Pancreas (tissue), 10 donors: ENCODE measurements at regions not wholly inside any gene's neighbourhood (a gene's known extent, or its start where the extent isn't known, plus 50 kb on each side); places are given as distances from the start of the nearest gene placed in this dataset.

Source experiments
- ATAC-seq, 4 donors: fragments of 200-7000 bp; cut with Tn5 transposase; one replicate each; pipeline versions ENCODE4 v1.8.0 to v1.9.1; 2020; ENCODE audit warnings: mild to moderate bottlenecking in 4 of 4, moderate library complexity in 4 of 4
- DNase-seq, 6 donors: peaks; one replicate each; pipeline ENCODE4 v3.0.0-alpha.2; 2020
- FAIRE-seq: peaks from 2 replicates; lab custom pipeline; 2012; peaks lifted over from hg19 to GRCh38; lab: Jason Lieb, UNC
- H3K27ac ChIP-seq, 4 donors: fragments of 200-600 bp; sonication (generic); 1 replicate in 3 of 4; 2 replicates in 1 of 4; pipeline versions ENCODE4 v1.5.0 to v1.8.0; 2020
- H3K27me3 ChIP-seq, 4 donors: fragments of 200-600 bp; one replicate each; pipeline ENCODE4 v1.8.0; 2021
- H3K36me3 ChIP-seq, 3 donors: fragments of 200-600 bp; sonication (generic) in 1 of 3; one replicate each; pipeline versions ENCODE4 v1.5.0 to v1.8.0; 2020 to 2021
- H3K4me1 ChIP-seq, 3 donors: fragments of 200-600 bp; one replicate each; pipeline ENCODE4 v1.8.0; 2021
- H3K4me3 ChIP-seq, 4 donors: fragments of 200-600 bp; sonication (generic) in 2 of 4; one replicate each; pipeline versions ENCODE4 v1.5.0 to v1.8.0; 2020 to 2021
- H3K9me3 ChIP-seq, 4 donors: fragments of 200-600 bp; one replicate each; pipeline ENCODE4 v1.8.0; 2021
- WGBS, 2 donors: extraction: QIAGEN DNeasy Blood & Tissue Kit; methylation state at CpG; one replicate each; pipeline ENCODE4 v1.1.7; 2013; 5-methylcytosine and 5-hydroxymethylcytosine counted together
- intact Hi-C, 3 donors: fragments of 100-400 bp; cut with DNase I; formaldehyde crosslinking; loops; one replicate each; pipeline versions ENCODE4 v1.11.1 to v1.14.2; 2022
- TF ChIP-seq, protein P1 (sequence below), 4 donors: fragments of 200-600 bp; sonication (generic) in 3 of 4; IDR thresholded peaks; one replicate each; pipeline versions ENCODE4 v1.5.0 to v1.8.0; 2021; ENCODE audit warnings: antibody characterized with exemption in 4 of 4
- donor health status: healthy with polysubstance abuse.
- donor health status: DM: no; HTN: no; CAD: no; lungs with moderate emphysema.
- donor health status: DM: no; HTN: no; CAD: no.
- donor health status: control.
- donor health status: control.
- donor health status: Bipolar disorder and iron deficiency.
- donor health status: DM: yes; HTN: yes; CAD: no.
- donor health status: DM: no; HTN: no; CAD: no.
- donor health status: DM: no; HTN: no; CAD: no.
- donor health status: DM: yes; HTN: yes; CAD: no.

DNA sequence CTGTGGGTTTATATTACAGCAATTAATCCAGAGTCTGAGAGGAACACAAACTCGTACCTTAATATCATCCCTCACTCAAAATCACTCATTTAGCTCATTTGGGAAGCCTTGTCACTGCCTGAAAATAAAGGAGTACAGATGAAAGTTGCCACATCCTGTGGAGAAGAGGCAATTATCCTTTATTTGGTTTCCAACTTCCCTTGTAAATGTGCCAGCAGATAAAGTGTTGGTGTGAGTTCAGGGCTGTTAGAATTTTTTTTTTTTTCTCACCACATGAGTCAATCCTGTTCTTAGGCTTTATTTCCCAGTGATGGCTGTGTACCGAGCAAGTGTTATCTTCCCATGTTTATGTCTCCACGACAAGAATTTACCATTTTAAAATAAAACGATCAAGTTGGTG, 99.0 kb upstream of the SMIM30 start:
- H3K36me3 ChIP-seq: no peaks in the 10 kb centered on the region
- TF ChIP-seq, protein P1, sequence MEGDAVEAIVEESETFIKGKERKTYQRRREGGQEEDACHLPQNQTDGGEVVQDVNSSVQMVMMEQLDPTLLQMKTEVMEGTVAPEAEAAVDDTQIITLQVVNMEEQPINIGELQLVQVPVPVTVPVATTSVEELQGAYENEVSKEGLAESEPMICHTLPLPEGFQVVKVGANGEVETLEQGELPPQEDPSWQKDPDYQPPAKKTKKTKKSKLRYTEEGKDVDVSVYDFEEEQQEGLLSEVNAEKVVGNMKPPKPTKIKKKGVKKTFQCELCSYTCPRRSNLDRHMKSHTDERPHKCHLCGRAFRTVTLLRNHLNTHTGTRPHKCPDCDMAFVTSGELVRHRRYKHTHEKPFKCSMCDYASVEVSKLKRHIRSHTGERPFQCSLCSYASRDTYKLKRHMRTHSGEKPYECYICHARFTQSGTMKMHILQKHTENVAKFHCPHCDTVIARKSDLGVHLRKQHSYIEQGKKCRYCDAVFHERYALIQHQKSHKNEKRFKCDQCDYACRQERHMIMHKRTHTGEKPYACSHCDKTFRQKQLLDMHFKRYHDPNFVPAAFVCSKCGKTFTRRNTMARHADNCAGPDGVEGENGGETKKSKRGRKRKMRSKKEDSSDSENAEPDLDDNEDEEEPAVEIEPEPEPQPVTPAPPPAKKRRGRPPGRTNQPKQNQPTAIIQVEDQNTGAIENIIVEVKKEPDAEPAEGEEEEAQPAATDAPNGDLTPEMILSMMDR (IDR thresholded peaks at IDR 0.05): no peak
- DNase-seq (no peak), FAIRE-seq (no peak), ATAC-seq (no peak)
- peaks cover 0 to 4% (median 0%) of the 10 kb centered on the region in 3 donors for H3K4me1 ChIP-seq
- H3K9me3 ChIP-seq: no peaks in the 10 kb centered on the region
- no peak overlapping the region for H3K27ac ChIP-seq
- no peaks in the 10 kb centered on the region for H3K27me3 ChIP-seq
- intact Hi-C loops: no loop called here
- WGBS, 2 donors: 28 to 29% methylated on average over 4 of the region's 4 CpGs
- no peak overlapping the region for H3K4me3 ChIP-seq

DNA sequence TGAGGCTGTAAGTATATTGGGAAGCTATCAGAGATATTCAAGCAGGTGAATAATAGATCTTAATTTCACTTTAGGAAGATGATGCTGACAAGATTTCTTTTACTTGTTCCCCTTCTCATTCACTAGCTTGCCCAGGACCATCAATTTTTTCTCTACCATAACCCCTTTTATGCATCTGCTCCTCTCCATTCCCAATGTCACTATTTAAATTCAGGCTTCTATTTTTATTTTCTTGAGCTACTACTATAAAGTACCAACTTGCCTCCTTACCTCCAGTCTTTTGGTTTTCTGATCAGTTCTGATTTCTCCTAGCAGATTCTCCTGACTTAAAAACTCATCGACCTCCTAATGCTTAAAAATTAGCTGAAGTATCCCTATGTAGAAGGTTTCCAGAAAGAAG, 97.7 kb upstream of the SMIM30 start:
- intact Hi-C loops: no loop called here
- no peak for FAIRE-seq
- Histone ChIP-seq H3K4me3 (no peak overlapping the region), H3K27me3 (no peaks in the 10 kb centered on the region), H3K36me3 (no peaks in the 10 kb centered on the region), H3K27ac (no peak overlapping the region), H3K4me1 (no peaks in the 10 kb centered on the region), H3K9me3 (no peaks in the 10 kb centered on the region)
- no peak for ATAC-seq
- WGBS, 2 donors: 55 to 85% methylated on average over 1 of the region's 1 CpG
- no peak for DNase-seq
- TF ChIP-seq, protein P1 (IDR thresholded peaks at IDR 0.05): no peak

DNA sequence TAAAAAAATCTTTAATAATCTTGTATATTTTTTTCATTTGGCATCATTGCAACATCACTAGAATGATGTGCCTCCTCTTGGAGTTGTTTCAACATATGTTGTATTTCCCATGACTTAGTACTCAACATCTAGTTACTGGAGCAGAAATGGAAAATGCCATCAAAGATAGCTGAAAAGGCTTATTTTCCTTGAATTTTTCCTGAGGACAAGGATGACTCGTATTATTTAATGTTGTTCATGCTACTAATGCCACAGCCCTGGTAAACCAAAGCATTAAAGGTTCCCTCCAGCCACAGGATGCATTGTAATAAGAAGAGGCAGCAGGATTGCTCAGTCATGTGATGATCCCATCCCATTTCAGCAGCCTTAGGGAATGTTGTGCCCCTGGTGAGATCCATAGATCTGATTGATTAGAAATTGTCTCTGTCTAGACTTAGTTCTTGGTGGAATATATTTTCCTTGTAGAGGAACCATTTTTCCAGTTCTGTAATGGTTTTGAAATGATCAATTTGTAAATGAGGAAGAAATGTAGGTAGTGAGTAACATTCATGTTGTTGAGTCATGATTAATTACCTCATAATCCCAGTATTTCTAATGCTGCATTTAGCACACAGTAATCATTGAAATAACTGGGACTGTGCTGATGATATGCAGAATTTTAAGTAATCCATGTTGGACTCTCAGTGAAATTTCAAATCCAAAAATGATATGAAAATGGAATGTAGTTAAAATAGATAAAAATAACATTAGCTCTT, 91.3 kb upstream of the SMIM30 start:
- Histone ChIP-seq H3K36me3 (no peaks in the 10 kb centered on the region), H3K4me1 (no peaks in the 10 kb centered on the region), H3K9me3 (no peaks in the 10 kb centered on the region), H3K27ac (no peak overlapping the region), H3K27me3 (no peaks in the 10 kb centered on the region), H3K4me3 (no peak overlapping the region)
- FAIRE-seq: no peak
- TF ChIP-seq, protein P1 (IDR thresholded peaks at IDR 0.05): no peak
- DNase-seq: no peak
- no peak for ATAC-seq
- intact Hi-C loops: no loop called here
- WGBS, 2 donors: 59 to 61% methylated on average over 1 of the region's 1 CpG

DNA sequence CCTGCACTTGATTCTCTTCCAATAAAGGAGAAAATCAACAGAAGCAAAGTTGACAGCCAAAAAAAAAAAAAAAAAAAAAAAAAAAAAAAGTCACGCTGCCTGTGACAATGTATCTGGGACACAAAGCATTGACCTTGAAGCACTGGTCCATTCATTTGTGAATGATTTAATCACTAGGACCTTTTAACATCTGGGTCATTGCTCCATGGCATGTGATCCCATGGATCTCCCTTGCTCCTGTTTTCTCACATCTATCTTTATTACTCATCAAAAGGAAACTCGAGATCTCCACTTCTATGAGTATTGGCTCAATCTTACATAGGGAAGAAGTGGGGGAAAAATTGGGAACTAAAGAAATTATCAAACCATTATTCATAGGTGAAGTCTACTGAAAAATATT, 89.6 kb upstream of the SMIM30 start:
- H3K9me3 ChIP-seq: no peaks in the 10 kb centered on the region
- no peak overlapping the region for H3K4me3 ChIP-seq
- intact Hi-C loops: no loop called here
- TF ChIP-seq, protein P1 (IDR thresholded peaks at IDR 0.05): no peak
- 24 to 28% methylated on average over 2 of the region's 2 CpGs for whole genome bisulfite sequencing, 2 donors
- H3K27me3 ChIP-seq: no peaks in the 10 kb centered on the region
- FAIRE-seq: no peak
- H3K36me3 ChIP-seq: no peaks in the 10 kb centered on the region
- DNase-seq: no peak
- no peaks in the 10 kb centered on the region for H3K4me1 ChIP-seq
- no peak overlapping the region for H3K27ac ChIP-seq
- ATAC-seq: no peak

DNA sequence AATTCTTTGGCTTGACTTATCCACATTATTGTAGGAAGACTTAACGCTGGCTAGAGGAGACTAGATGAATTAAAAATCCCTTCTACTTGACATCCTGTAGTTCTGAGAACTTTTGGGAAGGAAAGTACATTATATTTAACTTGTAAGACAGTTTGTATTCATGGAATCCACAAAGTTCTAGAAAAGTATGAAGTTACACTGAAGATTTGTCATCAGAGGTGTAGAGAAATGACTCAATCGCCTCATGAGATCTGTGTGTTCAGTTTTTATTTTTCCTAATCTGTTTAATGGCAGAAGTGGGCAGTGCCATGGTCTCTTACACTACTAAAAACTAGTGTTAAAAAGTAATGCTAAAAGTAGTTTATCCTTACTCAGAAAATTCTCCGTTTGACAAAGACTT, 89.1 kb upstream of the SMIM30 start:
- H3K4me1 ChIP-seq: no peaks in the 10 kb centered on the region
- H3K9me3 ChIP-seq: no peaks in the 10 kb centered on the region
- ATAC-seq: no peak
- WGBS, 2 donors: 78 to 82% methylated on average over 3 of the region's 3 CpGs
- TF ChIP-seq, protein P1 (IDR thresholded peaks at IDR 0.05): no peak
- H3K4me3 ChIP-seq: no peak overlapping the region
- no peak overlapping the region for H3K27ac ChIP-seq
- FAIRE-seq: no peak
- DNase-seq: no peak
- no peaks in the 10 kb centered on the region for H3K27me3 ChIP-seq
- H3K36me3 ChIP-seq: no peaks in the 10 kb centered on the region
- intact Hi-C loops: no loop called here
